PC-3 (cell line): ENCODE measurements at regions not wholly inside any gene's neighbourhood (a gene's known extent, or its start where the extent isn't known, plus 50 kb on each side); places are given as distances from the start of the nearest gene placed in this dataset.

Experiments
- CTCF ChIP-seq: fragments of 300-600 bp; sonication (generic); conservative IDR thresholded peaks from 2 replicates; pipeline ENCODE4 v1.5.1; 2017; ENCODE audit warnings: antibody characterized with exemption, low read depth, mild to moderate bottlenecking, low read length
- EZH2phosphoT487 ChIP-seq: fragments of 300-600 bp; sonication (generic); IDR thresholded peaks from 2 replicates; pipeline ENCODE4 v1.6.1; 2018; ENCODE audit warnings: mild to moderate bottlenecking, antibody characterized with exemption, low read length, borderline replicate concordance

GRCh38 chr7:113684165-113684564, 234.6 kb downstream of the PPP1R3A start:
- no peak for TF ChIP-seq EZH2phosphoT487
- TF ChIP-seq CTCF, result no peak
